PC-9 (cell line): ENCODE measurements at regions not wholly inside any gene's neighbourhood (a gene's known extent, or its start where the extent isn't known, plus 50 kb on each side); places are given as distances from the start of the nearest gene placed in this dataset.
"Not testable (repeated sequence)": the region's sequence is repeated elsewhere in the genome, so short reads cannot be mapped to it uniquely, and the experiment has no call there.

ENCODE experiments used
- EZH2 ChIP-seq: fragments of 200-600 bp; sonication (generic); IDR thresholded peaks from 2 replicates; pipeline ENCODE4 v1.8.0; 2017; ENCODE audit warnings: antibody characterized with exemption, low read depth
- TF ChIP-seq, protein P1 (sequence below): fragments of 200-600 bp; sonication (generic); conservative IDR thresholded peaks from 2 replicates; pipeline ENCODE4 v1.6.1; 2017; ENCODE audit warnings: mixed run types, antibody characterized with exemption, mild to moderate bottlenecking, moderate library complexity

DNA sequence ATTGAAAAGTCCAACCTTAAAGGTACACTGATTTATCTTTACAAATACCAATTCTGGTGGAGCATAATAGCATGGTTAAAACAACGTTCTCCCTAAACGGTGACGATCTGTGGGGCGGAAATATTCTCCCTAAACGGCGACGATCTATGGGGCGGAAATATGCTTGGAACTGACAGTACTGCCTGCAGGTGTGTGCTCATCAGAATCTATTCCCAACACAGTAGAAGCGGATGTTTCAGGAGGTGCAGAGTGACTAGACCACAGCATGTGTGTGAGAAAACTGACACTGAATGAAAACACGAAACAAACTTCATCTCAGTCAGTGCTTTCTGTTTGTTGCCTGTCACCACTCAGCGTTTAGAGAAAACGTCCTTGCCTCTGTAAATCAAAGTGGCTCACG is 210.0 kb downstream of the BANP start:
- TF ChIP-seq, protein P1, sequence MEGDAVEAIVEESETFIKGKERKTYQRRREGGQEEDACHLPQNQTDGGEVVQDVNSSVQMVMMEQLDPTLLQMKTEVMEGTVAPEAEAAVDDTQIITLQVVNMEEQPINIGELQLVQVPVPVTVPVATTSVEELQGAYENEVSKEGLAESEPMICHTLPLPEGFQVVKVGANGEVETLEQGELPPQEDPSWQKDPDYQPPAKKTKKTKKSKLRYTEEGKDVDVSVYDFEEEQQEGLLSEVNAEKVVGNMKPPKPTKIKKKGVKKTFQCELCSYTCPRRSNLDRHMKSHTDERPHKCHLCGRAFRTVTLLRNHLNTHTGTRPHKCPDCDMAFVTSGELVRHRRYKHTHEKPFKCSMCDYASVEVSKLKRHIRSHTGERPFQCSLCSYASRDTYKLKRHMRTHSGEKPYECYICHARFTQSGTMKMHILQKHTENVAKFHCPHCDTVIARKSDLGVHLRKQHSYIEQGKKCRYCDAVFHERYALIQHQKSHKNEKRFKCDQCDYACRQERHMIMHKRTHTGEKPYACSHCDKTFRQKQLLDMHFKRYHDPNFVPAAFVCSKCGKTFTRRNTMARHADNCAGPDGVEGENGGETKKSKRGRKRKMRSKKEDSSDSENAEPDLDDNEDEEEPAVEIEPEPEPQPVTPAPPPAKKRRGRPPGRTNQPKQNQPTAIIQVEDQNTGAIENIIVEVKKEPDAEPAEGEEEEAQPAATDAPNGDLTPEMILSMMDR: not testable (repeated sequence)
- TF ChIP-seq EZH2: not testable (repeated sequence)
